NCI-H748 treated with DMSO at 0.1 percent for 48 hours (cell line): ENCODE measurements at regions not wholly inside any gene's neighbourhood (a gene's known extent, or its start where the extent isn't known, plus 50 kb on each side); places are given as distances from the start of the nearest gene placed in this dataset.

Source experiments
- DNase-seq: peaks from one replicate; lab custom pipeline; 2025; lab: John Stamatoyannopoulos, UW

- DNase-seq = no peak
Measured at GRCh38 chr2:37782155-37782673, 110.8 kb upstream of the CDC42EP3 start.

DNA sequence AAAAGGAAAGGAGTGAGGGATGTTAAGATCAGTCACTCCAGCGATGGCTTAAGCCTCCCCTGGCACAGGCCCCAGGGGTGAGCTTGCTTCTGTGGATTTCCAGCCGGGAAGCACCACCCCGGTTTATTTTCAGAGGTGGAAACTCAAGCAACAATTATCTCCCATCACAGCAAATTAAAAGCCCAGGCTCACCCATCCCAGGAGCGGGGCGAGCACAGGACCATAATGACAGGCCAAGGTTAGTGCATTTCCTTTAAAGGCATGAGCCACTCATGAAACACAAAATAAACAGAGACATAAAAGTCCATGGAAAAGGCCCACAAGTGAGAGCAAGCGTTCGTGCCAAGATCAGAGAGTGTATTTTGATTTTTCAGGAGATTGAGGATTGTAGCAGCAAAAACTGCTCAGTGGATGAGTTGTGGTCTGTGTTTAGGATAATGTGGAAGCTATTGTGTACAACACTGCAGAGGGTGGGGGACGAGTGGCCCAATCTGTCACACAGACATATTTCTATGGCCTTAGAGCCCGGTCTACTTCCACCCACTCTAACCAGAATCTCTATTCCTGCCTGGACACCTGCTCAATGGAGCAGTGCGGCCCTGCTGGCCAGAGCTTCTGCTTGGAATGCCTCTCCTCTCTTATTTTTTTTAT is 111.4 kb upstream of the CDC42EP3 start:
- peak; percentile 78 for DNase-seq

DNA sequence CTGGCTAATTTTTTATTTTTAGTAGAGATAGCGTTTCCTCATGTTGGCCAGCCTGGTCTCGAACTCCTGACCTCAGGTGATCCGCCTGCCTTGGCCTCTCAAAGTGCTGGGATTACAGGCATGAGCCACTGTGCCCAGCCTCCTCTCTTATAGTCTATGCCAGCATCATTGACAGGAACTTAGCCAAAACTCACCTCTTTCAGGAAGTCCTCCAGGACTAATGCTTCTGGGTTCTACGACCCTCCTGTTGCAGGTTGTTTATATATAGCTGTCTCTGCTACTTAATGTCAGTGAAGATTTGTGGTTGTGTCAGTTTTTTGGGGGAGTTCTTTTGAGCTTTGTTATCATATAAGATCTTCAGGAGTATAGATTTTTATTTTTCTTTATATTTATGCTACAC is 112.1 kb upstream of the CDC42EP3 start:
- DNase-seq = no peak

DNA sequence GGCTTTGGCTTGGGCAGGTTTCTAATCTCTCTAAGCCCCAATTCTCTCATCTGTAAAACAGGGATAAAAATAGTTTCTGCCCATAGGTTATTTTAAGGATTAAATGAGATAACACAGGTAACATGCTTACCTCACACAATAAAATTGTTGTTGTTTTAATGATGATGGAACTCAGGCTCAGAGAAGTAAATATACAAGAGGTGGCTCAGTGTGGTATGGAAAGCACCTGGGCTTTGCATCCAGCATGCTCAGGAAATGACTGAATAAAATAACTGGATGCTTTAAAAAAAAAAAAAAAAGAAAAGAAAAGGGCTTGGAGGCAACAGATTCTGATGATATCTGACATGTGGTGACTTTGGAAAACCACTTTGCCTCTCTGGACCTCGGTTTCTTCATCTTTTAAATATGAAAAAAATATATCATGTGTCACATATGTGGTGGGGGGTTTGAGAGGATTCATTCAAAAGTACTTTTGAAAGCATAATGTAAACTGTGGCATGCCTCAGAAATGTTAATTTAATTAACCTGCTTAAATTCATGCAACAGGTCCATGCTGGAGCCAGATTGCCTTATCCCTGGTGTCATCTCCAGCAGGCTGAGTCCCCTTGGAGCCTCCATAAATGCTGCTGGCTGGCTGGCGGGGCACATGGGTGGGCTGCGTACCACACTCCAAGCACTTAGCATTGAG is 112.8 kb upstream of the CDC42EP3 start:
- DNase-seq = no peak

DNA sequence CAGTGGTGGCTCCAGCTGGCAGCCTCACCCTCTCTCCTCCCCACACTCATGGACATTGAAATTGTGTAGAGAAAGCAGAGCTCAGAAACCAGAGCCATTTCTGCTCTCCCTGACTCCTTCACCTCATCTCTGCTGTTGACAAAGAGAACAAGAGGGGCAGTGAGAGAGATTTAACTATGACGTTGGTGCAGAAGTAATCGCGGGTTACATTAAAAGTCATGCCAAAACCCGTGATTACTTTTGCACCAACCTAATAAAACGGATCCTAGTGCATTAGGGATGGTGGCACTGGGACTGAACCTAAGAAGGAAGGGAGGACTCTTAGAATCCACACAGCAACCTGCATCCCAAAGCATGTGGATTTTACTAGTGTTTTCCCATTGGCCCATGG is 113.3 kb upstream of the CDC42EP3 start:
- no peak for DNase-seq

DNA sequence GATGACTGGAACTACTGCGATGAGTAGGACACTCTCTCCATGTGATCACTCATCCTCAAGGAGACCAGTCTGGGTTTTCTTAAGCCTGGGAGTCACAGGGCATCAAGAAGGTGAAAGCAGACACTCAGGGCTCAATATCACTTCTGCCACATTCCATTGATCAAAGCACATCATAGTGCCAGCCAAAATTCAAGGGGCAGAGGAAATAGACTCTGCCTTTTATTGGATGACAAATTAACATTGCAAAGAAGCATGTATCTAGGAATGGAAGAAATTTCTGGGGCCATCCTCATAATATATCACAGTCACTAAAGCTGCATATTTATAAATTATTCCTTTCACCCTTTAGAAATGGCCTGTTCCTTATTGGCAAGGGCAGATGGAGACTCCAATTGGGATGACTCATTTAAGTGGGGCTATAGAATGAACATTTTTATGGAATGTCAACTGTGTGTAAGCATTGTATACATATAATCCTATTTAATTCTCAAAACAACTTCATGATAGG is 114.8 kb upstream of the CDC42EP3 start:
- DNase-seq = no peak

- peak; percentile 90 for DNase-seq
Measured at GRCh38 chr2:37786854-37787253, 115.4 kb upstream of the CDC42EP3 start.

GRCh38 chr2:37788602-37789209 is 117.3 kb upstream of the CDC42EP3 start:
- no peak for DNase-seq

GRCh38 chr2:37790019-37790418 is 118.6 kb upstream of the CDC42EP3 start:
- no peak for DNase-seq

GRCh38 chr2:37790462-37790861 is 119.0 kb upstream of the CDC42EP3 start:
- DNase-seq = no peak

- DNase-seq = no peak
Measured at GRCh38 chr2:37792366-37792765, 120.9 kb upstream of the CDC42EP3 start.

- DNase-seq = no peak
Measured at GRCh38 chr2:37793004-37793403, 121.6 kb upstream of the CDC42EP3 start.

GRCh38 chr2:37794717-37795116 is 123.3 kb upstream of the CDC42EP3 start:
- no peak for DNase-seq

GRCh38 chr2:37795456-37795855 is 124.0 kb upstream of the CDC42EP3 start:
- DNase-seq = no peak

GRCh38 chr2:37795938-37796337 is 124.5 kb upstream of the CDC42EP3 start:
- DNase-seq = no peak

GRCh38 chr2:37796481-37796880 is 125.0 kb upstream of the CDC42EP3 start:
- no peak for DNase-seq

DNA sequence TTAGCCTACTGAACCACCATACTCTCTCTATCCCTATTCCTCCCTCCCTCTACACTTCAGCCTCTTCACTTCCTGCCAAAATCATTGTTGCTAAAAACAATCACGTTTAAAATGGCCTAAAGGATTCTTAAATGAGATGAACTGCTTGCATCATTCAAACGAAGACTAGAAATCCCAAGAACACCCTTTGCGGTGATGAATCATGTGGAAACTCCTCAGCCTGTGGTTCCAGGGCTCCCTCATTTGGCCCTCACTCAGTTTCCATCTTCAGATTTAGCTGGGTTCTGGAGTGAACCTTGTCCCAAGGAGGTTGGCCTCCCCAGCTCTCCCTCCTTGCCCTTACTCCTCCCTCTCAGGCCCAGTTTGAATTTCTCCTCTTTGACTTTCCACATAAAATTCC is 125.6 kb upstream of the CDC42EP3 start:
- DNase-seq = no peak

- no peak for DNase-seq
Measured at GRCh38 chr2:37798315-37799005, 126.6 kb upstream of the RMDN2 start.

- DNase-seq = no peak
Measured at GRCh38 chr2:37800176-37800858, 124.8 kb upstream of the RMDN2 start.

DNA sequence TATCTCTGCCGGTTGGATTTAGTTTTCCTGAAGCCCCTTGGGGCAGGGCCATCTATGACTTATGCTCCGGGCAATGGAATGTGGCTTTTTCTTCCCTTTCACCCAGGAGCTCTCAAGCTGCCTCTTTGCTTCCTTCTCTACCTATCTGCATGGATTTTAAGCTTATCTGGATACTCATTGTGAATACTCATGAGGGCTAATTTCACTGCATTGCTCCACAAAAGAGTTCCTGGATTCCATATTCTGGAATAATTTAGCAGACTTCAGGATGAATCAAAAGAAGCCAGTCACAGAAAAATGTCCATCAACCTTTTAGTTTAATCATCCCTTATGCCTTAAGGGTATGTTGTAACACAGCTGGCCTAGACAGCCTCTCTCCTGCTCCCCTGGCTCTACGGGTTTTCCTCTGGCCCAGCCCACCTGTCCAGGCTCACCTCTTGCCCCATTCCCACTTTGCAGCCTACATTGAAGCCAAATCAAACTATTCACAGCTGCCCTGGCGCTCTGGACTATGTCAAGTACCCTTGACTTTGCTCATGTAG is 122.8 kb upstream of the RMDN2 start:
- no peak for DNase-seq

- DNase-seq = no peak
Measured at GRCh38 chr2:37802899-37803379, 122.1 kb upstream of the RMDN2 start.
